ENCODE measurements at regions not wholly inside any gene's neighbourhood (a gene's known extent, or its start where the extent isn't known, plus 50 kb on each side); places are given as distances from the start of the nearest gene placed in this dataset.

DNA sequence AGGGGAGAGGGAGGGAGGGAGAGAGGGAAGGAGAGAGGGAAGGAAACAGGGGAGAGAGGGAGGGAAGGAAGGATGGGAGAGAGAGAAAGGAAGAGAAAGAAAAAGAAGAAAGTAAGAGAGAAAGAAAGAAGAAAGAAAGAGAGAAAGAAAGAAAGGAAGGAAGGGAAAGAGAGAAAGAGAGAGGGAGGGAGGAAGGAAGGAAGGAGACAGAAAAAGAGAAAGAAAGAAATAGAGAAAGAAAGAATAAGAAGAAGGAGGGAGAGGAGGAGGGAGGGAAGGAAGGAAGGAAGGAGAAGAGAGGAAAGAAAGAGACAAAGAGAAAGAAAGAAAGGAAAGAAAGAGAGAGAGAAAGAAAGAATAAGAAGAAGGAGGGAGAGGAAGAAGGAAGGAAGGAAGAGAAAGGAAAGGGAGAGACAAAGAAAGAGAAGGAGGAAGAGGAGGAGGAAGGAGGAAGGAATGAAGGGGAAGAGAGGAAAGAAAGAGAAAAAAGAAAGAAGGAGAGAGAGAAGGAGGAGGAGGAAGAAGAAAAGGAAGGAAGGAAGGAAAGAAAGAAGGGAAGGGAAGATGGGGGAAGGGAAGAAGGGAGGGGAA lies 189.6 kb downstream of the PARM1 start:
- no peak overlapping the region for H3K27ac ChIP-seq
- intact Hi-C loops (cut with DNase I) = loop anchor here (5.0 kb wide), 1 partner anchor 190 kb away; the partner anchor contains the start of gene PARM1
- H3K4me1 ChIP-seq = peaks cover 3 to 4% of the 10 kb centered on the region in 2 donors
- no peaks in the 10 kb centered on the region for H3K9me3 ChIP-seq
- TF ChIP-seq, protein P1, sequence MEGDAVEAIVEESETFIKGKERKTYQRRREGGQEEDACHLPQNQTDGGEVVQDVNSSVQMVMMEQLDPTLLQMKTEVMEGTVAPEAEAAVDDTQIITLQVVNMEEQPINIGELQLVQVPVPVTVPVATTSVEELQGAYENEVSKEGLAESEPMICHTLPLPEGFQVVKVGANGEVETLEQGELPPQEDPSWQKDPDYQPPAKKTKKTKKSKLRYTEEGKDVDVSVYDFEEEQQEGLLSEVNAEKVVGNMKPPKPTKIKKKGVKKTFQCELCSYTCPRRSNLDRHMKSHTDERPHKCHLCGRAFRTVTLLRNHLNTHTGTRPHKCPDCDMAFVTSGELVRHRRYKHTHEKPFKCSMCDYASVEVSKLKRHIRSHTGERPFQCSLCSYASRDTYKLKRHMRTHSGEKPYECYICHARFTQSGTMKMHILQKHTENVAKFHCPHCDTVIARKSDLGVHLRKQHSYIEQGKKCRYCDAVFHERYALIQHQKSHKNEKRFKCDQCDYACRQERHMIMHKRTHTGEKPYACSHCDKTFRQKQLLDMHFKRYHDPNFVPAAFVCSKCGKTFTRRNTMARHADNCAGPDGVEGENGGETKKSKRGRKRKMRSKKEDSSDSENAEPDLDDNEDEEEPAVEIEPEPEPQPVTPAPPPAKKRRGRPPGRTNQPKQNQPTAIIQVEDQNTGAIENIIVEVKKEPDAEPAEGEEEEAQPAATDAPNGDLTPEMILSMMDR (IDR thresholded peaks at IDR 0.05) = no peak
- TF ChIP-seq POLR2A (IDR thresholded peaks at IDR 0.05) = no peak
- no peak for DNase-seq
- H3K36me3 ChIP-seq = no peaks in the 10 kb centered on the region
- H3K27me3 ChIP-seq = no peaks in the 10 kb centered on the region
- no peak overlapping the region for H3K4me3 ChIP-seq (replicated peaks in 1 of 3)

DNA sequence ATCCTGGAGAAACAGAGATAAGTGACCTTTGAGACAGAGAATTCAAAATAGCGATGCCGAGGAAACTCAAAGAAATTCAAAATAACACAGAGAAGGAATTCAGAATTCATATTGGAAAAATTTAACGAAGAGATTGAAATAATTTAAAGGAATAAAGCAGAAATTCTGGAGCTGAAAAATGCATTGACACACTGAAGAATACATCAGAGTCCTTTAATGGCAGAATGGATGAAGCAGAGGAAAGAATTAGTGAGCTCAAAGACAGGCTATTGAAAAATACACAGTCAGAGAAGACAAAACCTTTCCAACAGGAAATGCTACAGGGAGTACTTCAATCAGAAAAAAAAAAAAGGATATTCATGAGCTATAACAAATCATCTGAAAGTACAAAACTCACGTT lies 185.8 kb downstream of the PARM1 start:
- no peak overlapping the region for H3K4me3 ChIP-seq (replicated peaks in 1 of 3)
- WGBS, 2 donors = 92 to 93% methylated on average over 4 of the region's 4 CpGs
- peaks cover 8 to 14% of the 10 kb centered on the region in 2 donors for H3K4me1 ChIP-seq
- no peaks in the 10 kb centered on the region for H3K27me3 ChIP-seq
- no peaks in the 10 kb centered on the region for H3K36me3 ChIP-seq
- DNase-seq = no peak
- H3K9me3 ChIP-seq = no peaks in the 10 kb centered on the region
- TF ChIP-seq, protein P1 (IDR thresholded peaks at IDR 0.05) = no peak
- TF ChIP-seq POLR2A (IDR thresholded peaks at IDR 0.05) = no peak
- H3K27ac ChIP-seq = no peak overlapping the region
- intact Hi-C loops (cut with DNase I) = no loop called here

DNA sequence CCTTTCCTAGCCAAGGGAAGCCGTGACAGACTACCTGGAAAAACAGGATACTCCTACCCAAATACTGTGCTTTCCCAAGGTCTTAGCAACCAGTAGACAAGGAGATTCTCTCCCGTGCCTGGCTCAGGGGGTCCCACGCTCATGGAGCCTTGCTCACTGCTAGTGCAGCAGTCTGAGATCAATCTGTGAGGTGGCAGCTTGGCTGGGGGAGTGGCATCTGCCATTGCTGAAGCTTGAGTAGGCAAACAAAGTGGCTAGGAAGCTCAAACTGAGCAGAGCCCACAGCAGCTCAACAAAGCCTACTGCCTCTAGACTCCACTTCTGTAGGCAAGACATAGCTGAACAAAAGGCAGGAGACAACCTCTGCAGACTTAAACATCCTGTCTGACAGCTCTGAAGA lies 177.1 kb downstream of the PARM1 start:
- no peak for DNase-seq
- no peak for TF ChIP-seq POLR2A (IDR thresholded peaks at IDR 0.05)
- TF ChIP-seq, protein P1 (IDR thresholded peaks at IDR 0.05) = no peak
- no peaks in the 10 kb centered on the region for H3K4me1 ChIP-seq
- H3K36me3 ChIP-seq = no peaks in the 10 kb centered on the region
- no peaks in the 10 kb centered on the region for H3K27me3 ChIP-seq
- intact Hi-C loops (cut with DNase I) = no loop called here
- H3K4me3 ChIP-seq (replicated peaks in 1 of 3) = no peak overlapping the region
- H3K27ac ChIP-seq = no peak overlapping the region
- no peaks in the 10 kb centered on the region for H3K9me3 ChIP-seq
- 83 to 100% methylated on average over 2 of the region's 3 CpGs for WGBS, 2 donors

DNA sequence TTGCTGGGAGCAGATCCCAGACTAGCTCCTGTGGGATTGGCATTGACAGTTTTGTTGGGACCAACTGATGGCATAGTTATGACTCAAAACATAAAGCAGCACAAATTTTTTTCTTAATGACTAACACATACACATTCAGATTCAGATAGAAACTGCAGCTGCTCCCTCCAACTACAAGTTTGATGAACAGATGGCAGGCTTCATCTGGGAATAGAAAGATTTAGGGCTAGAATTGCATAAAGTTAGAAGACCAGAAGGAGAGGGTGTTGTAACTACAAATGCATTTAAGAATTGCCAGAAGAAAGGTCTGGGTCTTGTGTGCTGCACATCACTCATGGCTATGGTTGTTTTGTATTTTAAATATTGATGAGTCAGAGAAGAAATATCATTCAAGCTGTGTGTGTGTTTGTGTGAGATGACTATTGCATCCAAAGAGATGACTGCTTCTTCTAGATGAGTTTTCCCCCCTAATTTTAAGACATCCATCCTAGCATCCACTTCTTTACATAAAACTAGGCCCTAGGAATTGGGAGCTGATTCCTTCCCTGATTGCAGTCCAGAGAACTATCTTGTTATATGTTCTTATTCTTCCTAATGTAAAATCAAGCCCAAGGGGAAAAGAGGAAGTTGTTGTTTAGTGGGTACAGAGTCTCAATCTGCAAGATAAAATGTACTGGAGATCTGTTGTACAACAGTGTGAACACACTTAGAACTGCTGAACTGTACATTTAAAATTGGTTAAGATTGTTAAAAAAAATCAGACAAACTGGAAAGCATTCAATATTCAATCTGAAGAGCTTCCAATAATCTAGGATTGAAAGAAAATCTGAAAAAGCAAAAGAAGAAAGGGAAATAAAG lies 175.1 kb downstream of the PARM1 start:
- intact Hi-C loops (cut with DNase I) = no loop called here
- TF ChIP-seq POLR2A (IDR thresholded peaks at IDR 0.05) = no peak
- TF ChIP-seq, protein P1 (IDR thresholded peaks at IDR 0.05) = no peak
- no peaks in the 10 kb centered on the region for H3K27me3 ChIP-seq

DNA sequence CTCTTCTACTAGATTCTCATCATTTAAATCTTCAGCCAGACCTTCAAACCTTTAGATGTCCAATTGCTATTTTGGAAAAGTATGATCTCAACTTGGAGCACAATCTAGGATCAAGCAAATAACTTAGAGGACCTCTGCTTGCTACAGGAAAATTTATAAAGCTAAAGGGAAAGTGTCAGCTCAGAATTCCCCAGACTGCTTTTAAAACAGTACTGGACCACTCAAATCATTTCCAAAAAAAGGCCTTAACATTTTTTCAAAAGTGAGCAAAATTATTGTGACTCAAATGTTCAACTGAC lies 169.8 kb downstream of the PARM1 start:
- intact Hi-C loops (cut with DNase I) = no loop called here
- Histone ChIP-seq H3K4me3 (replicated peaks in 1 of 3) (no peak overlapping the region), H3K27ac (no peak overlapping the region), H3K27me3 (no peaks in the 10 kb centered on the region), H3K4me1 (no peaks in the 10 kb centered on the region), H3K36me3 (no peaks in the 10 kb centered on the region), H3K9me3 (no peaks in the 10 kb centered on the region)
- DNase-seq = no peak
- TF ChIP-seq, protein P1 (IDR thresholded peaks at IDR 0.05) = no peak
- TF ChIP-seq POLR2A (IDR thresholded peaks at IDR 0.05) = no peak

More for the DNA sequence above, 175.1 kb downstream of the PARM1 start:
- Histone ChIP-seq H3K27ac (no peak overlapping the region), H3K4me3 (replicated peaks in 1 of 3) (no peak overlapping the region), H3K9me3 (no peaks in the 10 kb centered on the region), H3K36me3 (no peaks in the 10 kb centered on the region), H3K4me1 (no peaks in the 10 kb centered on the region)
- DNase-seq = no peak
